Loucy (cell line): ENCODE measurements at regions not wholly inside any gene's neighbourhood (a gene's known extent, or its start where the extent isn't known, plus 50 kb on each side); places are given as distances from the start of the nearest gene placed in this dataset.

Experiments used
- H2AFZ ChIP-seq: fragments of 200-600 bp; sonication (generic); 2 replicates; pipeline ENCODE4 v1.6.0; 2016; ENCODE audit warnings: antibody characterized with exemption, mild to moderate bottlenecking, low read length, moderate library complexity
- H3F3A ChIP-seq: fragments of 200-600 bp; 2 replicates; pipeline ENCODE4 v1.6.0; 2016; ENCODE audit warnings: antibody characterized with exemption, low read depth, mild to moderate bottlenecking
- H3K27me3 ChIP-seq: fragments of 200-600 bp; sonication (generic); 2 replicates; pipeline ENCODE4 v1.6.1; 2014; ENCODE audit warnings: low read length, mild to moderate bottlenecking; ENCODE audit not compliant: insufficient read depth, poor library complexity, severe bottlenecking
- H3K36me3 ChIP-seq: fragments of 200-600 bp; sonication (generic); 2 replicates; pipeline ENCODE4 v1.6.1; 2016; ENCODE audit warnings: low read length; ENCODE audit not compliant: insufficient read depth
- H3K4me1 ChIP-seq: fragments of 200-600 bp; sonication (generic); 2 replicates; pipeline ENCODE4 v1.5.1; 2014; ENCODE audit warnings: low read length, mild to moderate bottlenecking; ENCODE audit not compliant: insufficient read depth, poor library complexity, severe bottlenecking
- H3K4me2 ChIP-seq: fragments of 200-600 bp; sonication (generic); 2 replicates; pipeline ENCODE4 v1.6.0; 2014; ENCODE audit warnings: antibody characterized with exemption, low read length, low read depth, mild to moderate bottlenecking; ENCODE audit not compliant: poor library complexity, severe bottlenecking
- H3K4me3 ChIP-seq: fragments of 200-600 bp; sonication (generic); 2 replicates; pipeline ENCODE4 v1.5.1; 2014; ENCODE audit warnings: low read length, mild to moderate bottlenecking, mixed read lengths; ENCODE audit not compliant: poor library complexity, severe bottlenecking
- H3K79me2 ChIP-seq: fragments of 200-600 bp; sonication (generic); 2 replicates; pipeline ENCODE4 v1.6.1; 2014; ENCODE audit warnings: low read length; ENCODE audit not compliant: insufficient read depth
- H3K9ac ChIP-seq: fragments of 200-600 bp; sonication (generic); 2 replicates; pipeline ENCODE4 v1.6.0; 2014; ENCODE audit warnings: mild to moderate bottlenecking, low read depth, low read length, moderate library complexity; ENCODE audit not compliant: poor library complexity, severe bottlenecking
- H3K9me2 ChIP-seq: fragments of 200-600 bp; sonication (generic); replicated peaks from 2 replicates; pipeline ENCODE4 v1.6.1; 2016; ENCODE audit warnings: low read depth, low read length, mixed read lengths
- H3K9me3 ChIP-seq: fragments of 200-600 bp; sonication (generic); 2 replicates; pipeline ENCODE4 v1.6.1; 2014; ENCODE audit warnings: mild to moderate bottlenecking, antibody characterized with exemption, low read length, low read depth; ENCODE audit not compliant: insufficient read depth
- H4K20me1 ChIP-seq: fragments of 200-600 bp; sonication (generic); 2 replicates; pipeline ENCODE4 v1.6.0; 2014; ENCODE audit warnings: antibody characterized with exemption, low read length, mild to moderate bottlenecking; ENCODE audit not compliant: insufficient read depth, poor library complexity, severe bottlenecking
- EZH2phosphoT487 ChIP-seq: fragments of 200-600 bp; IDR thresholded peaks from 2 replicates; pipeline ENCODE4 v1.6.1; 2018; ENCODE audit warnings: antibody characterized with exemption, mild to moderate bottlenecking, moderate library complexity, borderline replicate concordance
- TF ChIP-seq, protein P1 (sequence below): fragments of 200-600 bp; sonication (generic); conservative IDR thresholded peaks from 2 replicates; pipeline ENCODE4 v1.5.1; 2014; ENCODE audit warnings: mild to moderate bottlenecking, antibody characterized with exemption, low read length

DNA sequence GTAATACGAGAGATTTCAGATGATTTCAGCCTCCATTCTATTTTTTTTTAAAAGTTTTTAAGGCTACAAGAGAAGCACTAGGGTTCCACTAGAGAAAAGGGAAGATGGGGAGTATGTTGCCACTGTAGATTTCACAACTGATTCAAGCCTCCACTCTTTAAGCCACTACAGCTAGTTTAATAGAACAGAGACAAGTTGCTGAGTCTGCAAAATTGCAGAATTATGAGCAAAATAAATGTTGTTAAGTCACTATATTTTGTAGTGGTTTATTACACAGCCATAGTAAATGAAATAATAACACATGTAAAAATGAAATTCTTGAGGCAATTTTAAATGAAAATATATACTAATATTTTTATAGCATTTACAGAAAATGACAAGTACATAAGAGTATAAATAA, 96.0 kb upstream of the POT1 start:
- TF ChIP-seq, protein P1, sequence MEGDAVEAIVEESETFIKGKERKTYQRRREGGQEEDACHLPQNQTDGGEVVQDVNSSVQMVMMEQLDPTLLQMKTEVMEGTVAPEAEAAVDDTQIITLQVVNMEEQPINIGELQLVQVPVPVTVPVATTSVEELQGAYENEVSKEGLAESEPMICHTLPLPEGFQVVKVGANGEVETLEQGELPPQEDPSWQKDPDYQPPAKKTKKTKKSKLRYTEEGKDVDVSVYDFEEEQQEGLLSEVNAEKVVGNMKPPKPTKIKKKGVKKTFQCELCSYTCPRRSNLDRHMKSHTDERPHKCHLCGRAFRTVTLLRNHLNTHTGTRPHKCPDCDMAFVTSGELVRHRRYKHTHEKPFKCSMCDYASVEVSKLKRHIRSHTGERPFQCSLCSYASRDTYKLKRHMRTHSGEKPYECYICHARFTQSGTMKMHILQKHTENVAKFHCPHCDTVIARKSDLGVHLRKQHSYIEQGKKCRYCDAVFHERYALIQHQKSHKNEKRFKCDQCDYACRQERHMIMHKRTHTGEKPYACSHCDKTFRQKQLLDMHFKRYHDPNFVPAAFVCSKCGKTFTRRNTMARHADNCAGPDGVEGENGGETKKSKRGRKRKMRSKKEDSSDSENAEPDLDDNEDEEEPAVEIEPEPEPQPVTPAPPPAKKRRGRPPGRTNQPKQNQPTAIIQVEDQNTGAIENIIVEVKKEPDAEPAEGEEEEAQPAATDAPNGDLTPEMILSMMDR, result no peak
- no peak for TF ChIP-seq EZH2phosphoT487

DNA sequence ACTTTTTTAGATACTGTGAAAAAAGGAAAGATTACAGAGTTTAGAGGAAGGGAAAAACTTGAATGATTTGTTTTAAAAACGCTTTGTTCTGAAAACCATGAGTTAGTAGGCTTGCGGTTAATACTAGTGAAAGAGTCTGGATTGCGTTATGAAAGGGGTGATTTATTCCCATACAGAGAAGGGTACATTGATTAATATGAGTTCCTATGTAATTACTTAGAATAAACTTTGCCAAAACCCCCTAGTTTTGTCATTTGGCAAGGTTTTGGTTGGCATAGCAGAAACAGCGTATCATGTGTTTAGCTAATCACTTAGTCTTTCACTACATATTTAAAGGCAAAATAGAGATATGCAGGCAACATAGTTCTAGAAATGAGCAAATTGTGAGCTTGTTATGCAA, 91.2 kb upstream of the POT1 start:
- no peak overlapping the region for H3K9ac ChIP-seq
- H3F3A ChIP-seq, result no peaks in the 10 kb centered on the region
- H3K4me2 ChIP-seq, result no peak overlapping the region
- H3K9me3 ChIP-seq, result no peaks in the 10 kb centered on the region
- H2AFZ ChIP-seq, result no peak overlapping the region
- no peak for TF ChIP-seq EZH2phosphoT487
- TF ChIP-seq, protein P1, result no peak
- H3K27me3 ChIP-seq, result no peaks in the 10 kb centered on the region
- no peaks in the 10 kb centered on the region for H3K79me2 ChIP-seq
- H3K4me3 ChIP-seq, result no peak overlapping the region
- H3K4me1 ChIP-seq, result no peaks in the 10 kb centered on the region
- H3K36me3 ChIP-seq, result no peaks in the 10 kb centered on the region
- H3K9me2 ChIP-seq, result no peaks in the 10 kb centered on the region
- H4K20me1 ChIP-seq, result no peaks in the 10 kb centered on the region

More for the DNA sequence above, 96.0 kb upstream of the POT1 start:
- Histone ChIP-seq H3K4me3 (no peak overlapping the region), H3K4me2 (no peak overlapping the region), H3F3A (no peaks in the 10 kb centered on the region), H2AFZ (no peak overlapping the region), H3K27me3 (no peaks in the 10 kb centered on the region), H3K36me3 (no peaks in the 10 kb centered on the region), H4K20me1 (no peaks in the 10 kb centered on the region), H3K4me1 (no peaks in the 10 kb centered on the region), H3K79me2 (no peaks in the 10 kb centered on the region), H3K9me2 (no peaks in the 10 kb centered on the region), H3K9me3 (no peaks in the 10 kb centered on the region), H3K9ac (no peak overlapping the region)

DNA sequence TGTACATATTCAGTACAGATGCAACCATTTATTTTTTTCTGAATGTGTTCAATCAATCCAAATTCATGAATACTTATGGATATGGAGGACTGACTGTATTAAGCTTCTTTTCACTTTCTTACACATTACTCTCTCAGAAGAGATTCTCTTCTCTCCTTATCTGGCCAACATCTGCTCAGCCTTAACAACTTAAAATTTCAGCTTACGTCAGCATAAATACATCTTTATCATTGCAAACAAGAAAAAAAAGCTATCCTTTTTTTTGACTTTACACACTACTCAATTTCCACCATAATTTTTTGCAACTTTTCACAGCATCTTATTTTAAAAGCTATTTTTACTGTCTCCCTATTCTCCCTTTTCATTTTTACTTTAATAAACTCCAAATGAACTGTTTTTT, 80.9 kb upstream of the POT1 start:
- H3K9me2 ChIP-seq, result no peaks in the 10 kb centered on the region
- no peaks in the 10 kb centered on the region for H3F3A ChIP-seq
- no peak overlapping the region for H2AFZ ChIP-seq
- H3K36me3 ChIP-seq, result no peaks in the 10 kb centered on the region
- H3K4me1 ChIP-seq, result no peaks in the 10 kb centered on the region
- H4K20me1 ChIP-seq, result no peaks in the 10 kb centered on the region
- H3K4me3 ChIP-seq, result no peak overlapping the region
- H3K27me3 ChIP-seq, result no peaks in the 10 kb centered on the region
- H3K4me2 ChIP-seq, result no peak overlapping the region
- no peak overlapping the region for H3K9ac ChIP-seq
- TF ChIP-seq, protein P1, result no peak
- no peak for TF ChIP-seq EZH2phosphoT487
- H3K79me2 ChIP-seq, result no peaks in the 10 kb centered on the region
- H3K9me3 ChIP-seq, result no peaks in the 10 kb centered on the region
